Neural crest cell (in vitro differentiated cells): ENCODE measurements at regions not wholly inside any gene's neighbourhood (a gene's known extent, or its start where the extent isn't known, plus 50 kb on each side); places are given as distances from the start of the nearest gene placed in this dataset.

Experiments
- DNase-seq: peaks from one replicate; pipeline ENCODE4 v3.0.0; 2021; ENCODE audit warnings: low read depth, mixed read lengths, low spot score
- H3K27ac Mint-ChIP-seq: one replicate; pipeline ENCODE4 v1.8.0; 2021; ENCODE audit warnings: mild to moderate bottlenecking, mixed read lengths; ENCODE audit not compliant: unreplicated experiment
- H3K27me3 Mint-ChIP-seq: 2 replicates; pipeline ENCODE4 v1.8.0; 2021; ENCODE audit warnings: low read depth, mild to moderate bottlenecking, mixed read lengths
- H3K36me3 Mint-ChIP-seq: 2 replicates; pipeline ENCODE4 v1.8.0; 2021; ENCODE audit warnings: low read depth, mild to moderate bottlenecking, mixed read lengths
- H3K4me1 Mint-ChIP-seq: 2 replicates; pipeline ENCODE4 v1.8.0; 2021; ENCODE audit warnings: mixed read lengths
- H3K4me3 Mint-ChIP-seq: one replicate; pipeline ENCODE4 v1.8.0; 2021; ENCODE audit warnings: mild to moderate bottlenecking, mixed read lengths
- H3K9me3 Mint-ChIP-seq: 2 replicates; pipeline ENCODE4 v1.8.0; 2021; ENCODE audit warnings: mixed read lengths
- TF ChIP-seq, protein P1 (sequence below): fragments of 200-600 bp; sonication (generic); conservative IDR thresholded peaks from 2 replicates; pipeline ENCODE4 v1.5.0; 2021; ENCODE audit warnings: antibody characterized with exemption, mild to moderate bottlenecking

DNA sequence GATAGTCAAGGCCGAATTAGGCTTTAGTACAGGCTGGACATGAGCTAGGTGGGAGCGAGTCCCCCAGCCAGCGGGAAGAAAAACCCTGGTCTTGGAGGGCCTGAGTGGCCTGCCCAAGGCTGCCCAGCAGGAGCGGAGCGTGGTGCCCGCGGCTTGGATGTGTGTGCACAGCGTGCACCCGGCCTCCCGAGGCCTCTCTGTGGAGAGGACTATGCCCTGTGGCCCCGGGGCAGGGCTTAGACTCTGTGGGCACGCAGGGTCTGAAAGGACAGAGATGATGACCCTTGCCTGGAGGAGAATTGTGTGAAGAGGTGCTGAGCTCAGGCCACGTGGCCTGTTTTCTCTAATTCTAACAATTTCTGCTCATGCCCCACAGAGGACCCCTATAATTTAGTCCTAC lies 124.6 kb upstream of the IQSEC1 start:
- no peak for DNase-seq
- Mint-ChIP-seq H3K4me1 (peaks cover 23% of the 10 kb centered on the region), H3K4me3 (no peak overlapping the region), H3K36me3 (no peaks in the 10 kb centered on the region), H3K27me3 (peaks cover 18% of the 10 kb centered on the region), H3K27ac (no peak overlapping the region), H3K9me3 (no peaks in the 10 kb centered on the region)
- TF ChIP-seq, protein P1, sequence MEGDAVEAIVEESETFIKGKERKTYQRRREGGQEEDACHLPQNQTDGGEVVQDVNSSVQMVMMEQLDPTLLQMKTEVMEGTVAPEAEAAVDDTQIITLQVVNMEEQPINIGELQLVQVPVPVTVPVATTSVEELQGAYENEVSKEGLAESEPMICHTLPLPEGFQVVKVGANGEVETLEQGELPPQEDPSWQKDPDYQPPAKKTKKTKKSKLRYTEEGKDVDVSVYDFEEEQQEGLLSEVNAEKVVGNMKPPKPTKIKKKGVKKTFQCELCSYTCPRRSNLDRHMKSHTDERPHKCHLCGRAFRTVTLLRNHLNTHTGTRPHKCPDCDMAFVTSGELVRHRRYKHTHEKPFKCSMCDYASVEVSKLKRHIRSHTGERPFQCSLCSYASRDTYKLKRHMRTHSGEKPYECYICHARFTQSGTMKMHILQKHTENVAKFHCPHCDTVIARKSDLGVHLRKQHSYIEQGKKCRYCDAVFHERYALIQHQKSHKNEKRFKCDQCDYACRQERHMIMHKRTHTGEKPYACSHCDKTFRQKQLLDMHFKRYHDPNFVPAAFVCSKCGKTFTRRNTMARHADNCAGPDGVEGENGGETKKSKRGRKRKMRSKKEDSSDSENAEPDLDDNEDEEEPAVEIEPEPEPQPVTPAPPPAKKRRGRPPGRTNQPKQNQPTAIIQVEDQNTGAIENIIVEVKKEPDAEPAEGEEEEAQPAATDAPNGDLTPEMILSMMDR: no peak

DNA sequence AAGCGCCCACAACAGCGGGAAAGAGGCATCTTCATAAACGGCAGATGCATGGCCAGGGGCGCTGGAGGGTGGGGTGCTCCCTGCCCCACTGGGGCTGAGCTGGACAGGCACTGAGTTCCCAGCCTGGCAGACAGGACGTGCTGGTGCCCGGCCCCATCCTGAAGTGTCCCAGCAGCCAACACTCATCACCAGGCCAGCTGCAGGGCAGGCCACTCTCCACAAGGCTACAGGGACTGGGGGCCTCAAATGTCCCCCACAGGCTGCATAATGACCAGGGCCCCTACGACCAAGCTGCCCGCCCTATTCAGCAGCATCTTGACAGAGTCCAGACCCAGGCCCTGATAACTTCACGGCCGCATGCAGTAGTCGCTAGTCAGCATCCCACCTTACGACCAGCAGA lies 124.1 kb upstream of the IQSEC1 start:
- Mint-ChIP-seq H3K4me1 (peaks cover 23% of the 10 kb centered on the region), H3K36me3 (no peaks in the 10 kb centered on the region), H3K27me3 (peaks cover 16% of the 10 kb centered on the region), H3K9me3 (no peaks in the 10 kb centered on the region), H3K4me3 (no peak overlapping the region), H3K27ac (no peak overlapping the region)
- TF ChIP-seq, protein P1: no peak
- DNase-seq: no peak

DNA sequence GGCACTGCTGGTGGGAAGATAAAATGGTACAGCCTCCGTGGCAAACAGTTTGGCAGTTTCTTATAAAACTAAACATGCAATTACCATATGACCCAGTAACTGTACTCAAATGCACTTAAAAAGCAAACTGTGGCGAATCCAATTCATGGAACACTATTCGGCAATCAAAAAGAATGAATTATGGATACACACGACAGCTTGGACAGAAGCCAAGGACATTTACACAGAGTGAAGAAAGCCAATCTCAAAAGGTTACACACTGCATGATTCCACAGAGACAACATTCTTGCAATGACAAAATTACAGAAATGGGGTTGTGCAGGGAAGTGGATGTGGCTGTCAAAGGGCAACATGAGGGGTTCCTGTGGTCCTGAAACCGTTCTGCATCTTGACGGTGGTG lies 122.1 kb upstream of the IQSEC1 start:
- Mint-ChIP-seq H3K36me3 (no peaks in the 10 kb centered on the region), H3K27ac (no peak overlapping the region), H3K9me3 (no peaks in the 10 kb centered on the region), H3K27me3 (peaks cover 9% of the 10 kb centered on the region), H3K4me1 (peaks cover 23% of the 10 kb centered on the region), H3K4me3 (no peak overlapping the region)
- TF ChIP-seq, protein P1: no peak
- no peak for DNase-seq

GRCh38 chr3:13194285-13195209 lies 121.3 kb upstream of the IQSEC1 start:
- no peaks in the 10 kb centered on the region for H3K9me3 Mint-ChIP-seq
- no peak for DNase-seq
- peaks cover 3% of the 10 kb centered on the region for H3K27me3 Mint-ChIP-seq
- peak overlapping the region; percentile 1 for H3K27ac Mint-ChIP-seq
- H3K4me3 Mint-ChIP-seq: no peak overlapping the region
- no peaks in the 10 kb centered on the region for H3K36me3 Mint-ChIP-seq
- peaks cover 26% of the 10 kb centered on the region for H3K4me1 Mint-ChIP-seq
- TF ChIP-seq, protein P1: no peak

DNA sequence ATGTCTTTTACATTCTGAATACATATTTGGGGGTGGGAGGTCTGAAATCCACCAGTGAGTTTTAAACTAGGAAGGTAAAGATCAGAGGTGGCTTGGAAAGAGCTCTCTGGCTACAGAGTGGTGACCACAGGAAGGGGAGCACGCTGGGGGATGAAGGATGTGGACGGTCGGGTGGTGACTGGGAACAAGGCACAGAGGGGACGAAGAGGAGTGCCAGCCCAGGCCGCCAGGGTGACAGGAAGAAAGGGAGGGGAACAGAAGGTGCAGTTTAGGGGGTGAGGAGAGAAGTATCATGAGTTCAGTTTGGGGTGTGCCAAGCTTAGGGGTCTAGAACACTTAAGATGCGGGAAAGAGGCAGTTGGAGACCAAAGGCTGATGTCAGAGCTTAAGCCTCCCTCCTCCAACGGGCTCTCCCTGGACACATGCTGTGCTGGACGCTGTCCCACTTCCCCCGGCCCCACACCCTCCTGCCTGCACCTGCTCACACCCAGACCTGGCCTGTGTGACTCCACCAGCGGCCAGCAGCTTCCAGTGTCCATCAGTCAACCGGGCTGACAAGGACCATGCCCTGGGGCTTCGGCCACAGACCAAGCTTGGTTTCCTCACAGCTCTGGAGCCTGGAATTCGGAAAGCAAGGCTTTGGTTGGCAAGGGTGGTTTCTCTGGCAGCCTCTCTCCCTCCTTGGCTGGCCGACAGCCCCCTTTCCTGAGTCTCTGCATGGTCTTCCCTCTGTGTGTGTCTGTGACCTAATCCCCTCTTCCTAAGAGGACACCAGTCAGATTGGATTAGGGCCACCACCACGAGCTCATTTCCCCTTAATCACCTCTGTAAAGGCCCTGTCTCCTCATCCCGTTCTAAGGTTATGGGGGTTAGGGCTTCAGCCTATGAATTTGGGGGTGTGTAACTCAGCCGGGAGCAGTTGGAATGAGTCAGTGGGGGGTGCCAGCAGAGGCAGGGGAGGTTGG lies 120.4 kb upstream of the IQSEC1 start:
- Mint-ChIP-seq H3K27ac (no peak overlapping the region), H3K4me1 (peaks cover 28% of the 10 kb centered on the region), H3K36me3 (no peaks in the 10 kb centered on the region), H3K4me3 (no peak overlapping the region), H3K9me3 (no peaks in the 10 kb centered on the region), H3K27me3 (peaks cover 3% of the 10 kb centered on the region)
- DNase-seq: no peak
- TF ChIP-seq, protein P1: no peak
